Liver (tissue), 8 donors: ENCODE measurements at regions not wholly inside any gene's neighbourhood (a gene's known extent, or its start where the extent isn't known, plus 50 kb on each side); places are given as distances from the start of the nearest gene placed in this dataset.

Experiments
- DNase-seq: peaks from one replicate; pipeline ENCODE4 v3.0.0-alpha.2; 2017; ENCODE audit warnings: low spot score
- H3K27ac ChIP-seq, 2 donors: one replicate each; pipeline ENCODE4 v1.7.0; 2013; ENCODE audit warnings: inconsistent platforms in 2 of 2, low read length in 2 of 2, control low read depth in 1 of 2, low read depth in 1 of 2, mild to moderate bottlenecking in 1 of 2
- H3K27me3 ChIP-seq, 4 donors: one replicate each; pipeline versions ENCODE4 v1.6.1 to v1.7.0; 2013; ENCODE audit warnings: low read length in 3 of 4, inconsistent platforms in 1 of 4, mild to moderate bottlenecking in 1 of 4, moderate library complexity in 1 of 4; ENCODE audit not compliant: control insufficient read depth in 4 of 4, insufficient read depth in 4 of 4
- H3K36me3 ChIP-seq, 4 donors: one replicate each; pipeline versions ENCODE4 v1.6.1 to v1.7.0; 2013; ENCODE audit warnings: low read length in 3 of 4, mild to moderate bottlenecking in 3 of 4, low read depth in 1 of 4, moderate library complexity in 1 of 4; ENCODE audit not compliant: control insufficient read depth in 4 of 4, insufficient read depth in 3 of 4
- H3K4me1 ChIP-seq, 4 donors: one replicate each; pipeline versions ENCODE4 v1.6.1 to v1.7.0; 2013; ENCODE audit warnings: low read length in 3 of 4, mild to moderate bottlenecking in 3 of 4, moderate library complexity in 1 of 4; ENCODE audit not compliant: control insufficient read depth in 4 of 4, insufficient read depth in 4 of 4
- H3K4me3 ChIP-seq, 3 donors: one replicate each; pipeline versions ENCODE4 v1.6.1 to v1.7.0; 2013; ENCODE audit warnings: low read length in 3 of 3, control low read depth in 1 of 3, low read depth in 1 of 3, mild to moderate bottlenecking in 1 of 3
- H3K9ac ChIP-seq, 2 donors: one replicate each; pipeline ENCODE4 v1.7.0; 2013; ENCODE audit warnings: low read length in 2 of 2, mild to moderate bottlenecking in 2 of 2, moderate library complexity in 2 of 2, control low read depth in 1 of 2, low read depth in 1 of 2
- H3K9me3 ChIP-seq, 4 donors: one replicate each; pipeline versions ENCODE4 v1.6.1 to v1.7.0; 2013; ENCODE audit warnings: low read length in 3 of 4; ENCODE audit not compliant: control insufficient read depth in 4 of 4
- CTCF ChIP-seq: fragments of 150-350 bp; IDR thresholded peaks from 2 replicates; pipeline ENCODE4 v1.5.1; 2017; ENCODE audit warnings: improper control_type of control experiment, low read depth, low read length; ENCODE audit not compliant: missing input control
- FOXA1 ChIP-seq: IDR thresholded peaks from 2 replicates; pipeline ENCODE4 v1.6.1; 2016; ENCODE audit warnings: antibody characterized with exemption
- FOXA2 ChIP-seq: IDR thresholded peaks from 2 replicates; pipeline ENCODE4 v1.6.1; 2016; ENCODE audit warnings: antibody characterized with exemption
- GABPA ChIP-seq, 2 donors: IDR thresholded peaks in 1 of 2; conservative IDR thresholded peaks in 1 of 2; 2 replicates each; pipeline ENCODE4 v1.6.1; 2016; ENCODE audit warnings: antibody characterized with exemption in 2 of 2, mild to moderate bottlenecking in 1 of 2, moderate library complexity in 1 of 2
- HNF4A ChIP-seq, 2 donors: conservative IDR thresholded peaks; 2 replicates each; pipeline ENCODE4 v1.6.1; 2016; ENCODE audit warnings: antibody characterized with exemption in 2 of 2, mild to moderate bottlenecking in 2 of 2
- HNF4G ChIP-seq: IDR thresholded peaks from 2 replicates; pipeline ENCODE4 v1.6.1; 2016; ENCODE audit warnings: antibody characterized with exemption
- JUND ChIP-seq, 2 donors: IDR thresholded peaks; 2 replicates each; pipeline ENCODE4 v1.6.1; 2016; ENCODE audit warnings: antibody characterized with exemption in 2 of 2
- NR2F2 ChIP-seq: IDR thresholded peaks from 2 replicates; pipeline ENCODE4 v1.6.1; 2016; ENCODE audit warnings: antibody characterized with exemption
- RAD21 ChIP-seq, 2 donors: IDR thresholded peaks; 2 replicates each; pipeline ENCODE4 v1.6.1; 2016; ENCODE audit warnings: antibody characterized with exemption in 2 of 2, mild to moderate bottlenecking in 2 of 2
- RXRA ChIP-seq, 2 donors: IDR thresholded peaks; 2 replicates each; pipeline ENCODE4 v1.6.1; 2017 to 2018; ENCODE audit warnings: antibody characterized with exemption in 2 of 2, mild to moderate bottlenecking in 1 of 2
- SP1 ChIP-seq: IDR thresholded peaks from 2 replicates; pipeline ENCODE4 v1.6.1; 2018; ENCODE audit warnings: antibody characterized with exemption, mild to moderate bottlenecking
- TAF1 ChIP-seq: conservative IDR thresholded peaks from 2 replicates; pipeline ENCODE4 v1.6.1; 2016; ENCODE audit warnings: antibody characterized with exemption, mild to moderate bottlenecking
- YY1 ChIP-seq: IDR thresholded peaks from 2 replicates; pipeline ENCODE4 v1.6.1; 2016; ENCODE audit warnings: antibody characterized with exemption, mild to moderate bottlenecking
- ZBTB33 ChIP-seq: IDR thresholded peaks from 2 replicates; pipeline ENCODE4 v1.6.1; 2016; ENCODE audit warnings: antibody characterized with exemption
- WGBS: extraction: QIAGEN DNeasy Blood & Tissue Kit; methylation state at CpG from one replicate; pipeline ENCODE4 v1.1.7; 2013; 5-methylcytosine and 5-hydroxymethylcytosine counted together
- TF ChIP-seq, protein P1 (sequence below): IDR thresholded peaks from 2 replicates; pipeline ENCODE4 v1.6.1; 2016; ENCODE audit warnings: antibody characterized with exemption, mild to moderate bottlenecking
- TF ChIP-seq, protein P2 (sequence below): IDR thresholded peaks from 2 replicates; pipeline ENCODE4 v1.6.1; 2016; ENCODE audit warnings: antibody characterized with exemption
- TF ChIP-seq, protein P3 (sequence below): IDR thresholded peaks from 2 replicates; pipeline ENCODE4 v1.6.1; 2016; ENCODE audit warnings: antibody characterized with exemption
- donor health status: healthy.
- donor health status: healthy.
- donor health status: healthy.
- donor health status: healthy.
- donor health status: healthy.

- H3K4me3 ChIP-seq = no peak overlapping the region
- no peak for TF ChIP-seq NR2F2
- TF ChIP-seq ZBTB33 = no peak
- no peak for TF ChIP-seq FOXA1
- TF ChIP-seq, protein P1, sequence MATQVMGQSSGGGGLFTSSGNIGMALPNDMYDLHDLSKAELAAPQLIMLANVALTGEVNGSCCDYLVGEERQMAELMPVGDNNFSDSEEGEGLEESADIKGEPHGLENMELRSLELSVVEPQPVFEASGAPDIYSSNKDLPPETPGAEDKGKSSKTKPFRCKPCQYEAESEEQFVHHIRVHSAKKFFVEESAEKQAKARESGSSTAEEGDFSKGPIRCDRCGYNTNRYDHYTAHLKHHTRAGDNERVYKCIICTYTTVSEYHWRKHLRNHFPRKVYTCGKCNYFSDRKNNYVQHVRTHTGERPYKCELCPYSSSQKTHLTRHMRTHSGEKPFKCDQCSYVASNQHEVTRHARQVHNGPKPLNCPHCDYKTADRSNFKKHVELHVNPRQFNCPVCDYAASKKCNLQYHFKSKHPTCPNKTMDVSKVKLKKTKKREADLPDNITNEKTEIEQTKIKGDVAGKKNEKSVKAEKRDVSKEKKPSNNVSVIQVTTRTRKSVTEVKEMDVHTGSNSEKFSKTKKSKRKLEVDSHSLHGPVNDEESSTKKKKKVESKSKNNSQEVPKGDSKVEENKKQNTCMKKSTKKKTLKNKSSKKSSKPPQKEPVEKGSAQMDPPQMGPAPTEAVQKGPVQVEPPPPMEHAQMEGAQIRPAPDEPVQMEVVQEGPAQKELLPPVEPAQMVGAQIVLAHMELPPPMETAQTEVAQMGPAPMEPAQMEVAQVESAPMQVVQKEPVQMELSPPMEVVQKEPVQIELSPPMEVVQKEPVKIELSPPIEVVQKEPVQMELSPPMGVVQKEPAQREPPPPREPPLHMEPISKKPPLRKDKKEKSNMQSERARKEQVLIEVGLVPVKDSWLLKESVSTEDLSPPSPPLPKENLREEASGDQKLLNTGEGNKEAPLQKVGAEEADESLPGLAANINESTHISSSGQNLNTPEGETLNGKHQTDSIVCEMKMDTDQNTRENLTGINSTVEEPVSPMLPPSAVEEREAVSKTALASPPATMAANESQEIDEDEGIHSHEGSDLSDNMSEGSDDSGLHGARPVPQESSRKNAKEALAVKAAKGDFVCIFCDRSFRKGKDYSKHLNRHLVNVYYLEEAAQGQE = no peak
- TF ChIP-seq HNF4A (conservative IDR thresholded peaks at IDR 0.05) = no peak
- no peak for TF ChIP-seq SP1
- TF ChIP-seq HNF4G = no peak
- TF ChIP-seq YY1 = no peak
- TF ChIP-seq GABPA (IDR thresholded peaks at IDR 0.05 in 1 of 2, conservative IDR thresholded peaks at IDR 0.05 in 1 of 2) = no peak
- TF ChIP-seq RXRA (IDR thresholded peaks at IDR 0.05) = no peak
- TF ChIP-seq RAD21 (IDR thresholded peaks at IDR 0.05) = no peak
- no peak for TF ChIP-seq JUND (IDR thresholded peaks at IDR 0.05)
- H3K27ac ChIP-seq = no peak overlapping the region
- H3K9me3 ChIP-seq = peaks cover 3 to 14% (median 7%) of the 10 kb centered on the region in 4 donors
- 84% methylated on average over 4 of the region's 4 CpGs for WGBS
- no peak for DNase-seq
- H3K36me3 ChIP-seq = no peaks in the 10 kb centered on the region
- H3K4me1 ChIP-seq = no peaks in the 10 kb centered on the region
- peaks cover 0 to 6% (median 0%) of the 10 kb centered on the region in 4 donors for H3K27me3 ChIP-seq
- no peak overlapping the region for H3K9ac ChIP-seq
These were observed 275.5 kb downstream of the VPS13C start for GRCh38 chr15:61784734-61785133.

- H3K9ac ChIP-seq = no peak overlapping the region
- H3K9me3 ChIP-seq = no peaks in the 10 kb centered on the region
- no peaks in the 10 kb centered on the region for H3K4me1 ChIP-seq
- 84% methylated on average over 8 of the region's 8 CpGs for WGBS
- H3K4me3 ChIP-seq = no peak overlapping the region
- H3K27ac ChIP-seq = no peak overlapping the region
- DNase-seq = no peak
- no peaks in the 10 kb centered on the region for H3K36me3 ChIP-seq
- peaks cover 0 to 14% (median 1%) of the 10 kb centered on the region in 4 donors for H3K27me3 ChIP-seq
- TF ChIP-seq TAF1 (no peak), FOXA2 (no peak), NR2F2 (no peak), FOXA1 (no peak), RXRA (IDR thresholded peaks at IDR 0.05) (no peak), HNF4A (conservative IDR thresholded peaks at IDR 0.05) (no peak), YY1 (no peak), JUND (IDR thresholded peaks at IDR 0.05) (no peak), CTCF (no peak), ZBTB33 (no peak), RAD21 (IDR thresholded peaks at IDR 0.05) (no peak), GABPA (IDR thresholded peaks at IDR 0.05 in 1 of 2, conservative IDR thresholded peaks at IDR 0.05 in 1 of 2) (no peak), SP1 (no peak), HNF4G (no peak)
- TF ChIP-seq, protein P2, sequence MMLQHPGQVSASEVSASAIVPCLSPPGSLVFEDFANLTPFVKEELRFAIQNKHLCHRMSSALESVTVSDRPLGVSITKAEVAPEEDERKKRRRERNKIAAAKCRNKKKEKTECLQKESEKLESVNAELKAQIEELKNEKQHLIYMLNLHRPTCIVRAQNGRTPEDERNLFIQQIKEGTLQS = no peak
- TF ChIP-seq, protein P1 = no peak
- TF ChIP-seq, protein P3, sequence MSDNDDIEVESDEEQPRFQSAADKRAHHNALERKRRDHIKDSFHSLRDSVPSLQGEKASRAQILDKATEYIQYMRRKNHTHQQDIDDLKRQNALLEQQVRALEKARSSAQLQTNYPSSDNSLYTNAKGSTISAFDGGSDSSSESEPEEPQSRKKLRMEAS = no peak
These were observed 279.8 kb downstream of the VPS13C start for GRCh38 chr15:61780278-61780980.
